ENCODE measurements at regions not wholly inside any gene's neighbourhood (a gene's known extent, or its start where the extent isn't known, plus 50 kb on each side); places are given as distances from the start of the nearest gene placed in this dataset.

GRCh38 chr6:80482056-80482455 lies 375.6 kb downstream of the BCKDHB start:
- Mint-ChIP-seq H3K4me3 (no peak overlapping the region), H3K4me1 (ENCODE audit: unreplicated experiment) (no peaks in the 10 kb centered on the region), H3K36me3 (no peaks in the 10 kb centered on the region), H3K27me3 (peaks cover 3% of the 10 kb centered on the region), H3K9me3 (peaks cover 10% of the 10 kb centered on the region), H3K27ac (no peak overlapping the region)
- DNase-seq (ENCODE audit: extremely low spot score, unreplicated experiment): no peak
- no peak for TF ChIP-seq CTCF (conservative IDR thresholded peaks at IDR 0.05)

DNA sequence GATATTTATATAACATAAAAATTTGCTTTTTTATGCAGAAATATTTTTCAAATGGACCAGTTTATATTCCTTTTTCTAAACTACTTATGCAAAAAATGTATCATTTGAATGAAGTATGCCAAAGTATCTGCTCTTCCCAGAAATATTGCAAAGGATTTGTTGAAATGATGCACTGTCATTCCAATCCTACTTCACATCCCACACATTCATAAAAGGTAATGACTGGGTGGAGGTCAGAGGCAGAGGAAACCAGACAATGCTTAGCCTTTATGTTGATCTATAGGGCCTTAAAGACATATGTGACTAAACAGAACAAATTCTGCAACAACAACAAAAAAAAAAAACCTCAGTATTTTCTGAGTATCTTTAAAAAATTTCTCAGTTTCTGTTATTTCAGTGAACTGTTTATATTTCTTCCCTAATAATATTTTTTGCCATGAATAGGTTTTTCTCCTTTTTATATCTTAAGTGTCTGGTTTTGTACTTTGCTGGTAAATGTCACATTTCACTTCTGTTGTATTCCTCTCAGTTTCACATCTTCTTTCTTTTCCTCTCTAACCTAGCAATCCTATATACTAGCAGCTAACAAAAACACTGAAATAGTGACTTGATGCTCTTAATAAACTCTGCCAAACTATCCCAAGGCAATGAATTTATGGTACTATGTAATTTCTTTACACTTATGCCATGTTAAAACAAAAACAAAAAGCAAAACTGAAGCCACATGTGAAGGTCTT lies 374.1 kb downstream of the BCKDHB start:
- DNase-seq (ENCODE audit: extremely low spot score, unreplicated experiment): no peak
- H3K4me3 Mint-ChIP-seq: no peak overlapping the region
- TF ChIP-seq CTCF (conservative IDR thresholded peaks at IDR 0.05): no peak
- no peaks in the 10 kb centered on the region for H3K27me3 Mint-ChIP-seq
- no peak overlapping the region for H3K27ac Mint-ChIP-seq
- H3K9me3 Mint-ChIP-seq: peaks cover 6% of the 10 kb centered on the region
- no peaks in the 10 kb centered on the region for H3K4me1 Mint-ChIP-seq (ENCODE audit: unreplicated experiment)
- no peaks in the 10 kb centered on the region for H3K36me3 Mint-ChIP-seq

DNA sequence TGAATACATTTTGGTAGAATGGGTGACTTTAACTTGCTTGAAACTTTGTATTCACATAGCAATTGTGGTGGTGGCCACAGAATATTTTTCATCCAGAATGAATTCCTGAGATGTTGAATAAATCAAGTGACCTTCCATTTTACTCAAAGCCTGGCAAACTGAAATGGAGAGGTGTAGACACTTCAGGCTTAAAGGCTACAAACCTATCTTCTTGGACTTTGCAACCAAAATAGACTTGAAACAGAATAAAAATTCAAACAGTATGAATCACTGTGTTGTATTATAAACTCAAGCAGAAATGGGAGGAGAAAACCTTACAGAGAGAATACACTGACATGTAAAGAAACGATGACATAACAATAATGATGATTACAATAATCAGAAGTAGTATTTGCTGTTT lies 371.6 kb downstream of the BCKDHB start:
- no peaks in the 10 kb centered on the region for H3K36me3 Mint-ChIP-seq
- H3K9me3 Mint-ChIP-seq: no peaks in the 10 kb centered on the region
- DNase-seq (ENCODE audit: extremely low spot score, unreplicated experiment): no peak
- no peak overlapping the region for H3K27ac Mint-ChIP-seq
- no peak overlapping the region for H3K4me3 Mint-ChIP-seq
- H3K27me3 Mint-ChIP-seq: no peaks in the 10 kb centered on the region
- no peak for TF ChIP-seq CTCF (conservative IDR thresholded peaks at IDR 0.05)
- H3K4me1 Mint-ChIP-seq (ENCODE audit: unreplicated experiment): no peaks in the 10 kb centered on the region

GRCh38 chr6:80477591-80477990 lies 371.1 kb downstream of the BCKDHB start:
- H3K27ac Mint-ChIP-seq: no peak overlapping the region
- H3K4me1 Mint-ChIP-seq (ENCODE audit: unreplicated experiment): no peaks in the 10 kb centered on the region
- H3K4me3 Mint-ChIP-seq: no peak overlapping the region
- H3K9me3 Mint-ChIP-seq: no peaks in the 10 kb centered on the region
- no peak for TF ChIP-seq CTCF (conservative IDR thresholded peaks at IDR 0.05)
- no peaks in the 10 kb centered on the region for H3K27me3 Mint-ChIP-seq
- H3K36me3 Mint-ChIP-seq: no peaks in the 10 kb centered on the region
- no peak for DNase-seq (ENCODE audit: extremely low spot score, unreplicated experiment)

DNA sequence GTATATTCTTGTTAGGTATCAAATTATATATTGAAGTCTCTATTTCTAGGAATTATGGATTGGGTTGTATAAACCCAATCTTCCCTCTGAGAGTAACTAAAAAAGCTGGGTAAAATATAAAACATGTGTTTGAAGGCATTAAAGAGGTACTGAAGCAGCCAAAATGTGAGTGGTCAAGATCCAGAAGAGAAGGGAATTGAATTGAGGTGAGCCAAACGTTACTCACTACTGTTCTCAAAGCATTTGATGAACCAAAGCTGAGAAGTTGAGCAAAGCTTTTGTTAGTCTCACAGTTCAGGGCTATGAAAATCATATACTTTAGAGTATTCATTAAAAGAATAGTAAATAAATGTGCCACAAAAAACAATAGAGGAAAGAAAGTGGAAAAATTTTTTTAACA lies 365.8 kb downstream of the BCKDHB start:
- no peak overlapping the region for H3K27ac Mint-ChIP-seq

More for the DNA sequence above, 365.8 kb downstream of the BCKDHB start:
- Mint-ChIP-seq H3K27me3 (no peaks in the 10 kb centered on the region), H3K9me3 (no peaks in the 10 kb centered on the region), H3K4me3 (no peak overlapping the region), H3K4me1 (ENCODE audit: unreplicated experiment) (peaks cover 4% of the 10 kb centered on the region), H3K36me3 (no peaks in the 10 kb centered on the region)
- TF ChIP-seq CTCF (conservative IDR thresholded peaks at IDR 0.05): no peak
- DNase-seq (ENCODE audit: extremely low spot score, unreplicated experiment): no peak
